ENCODE measurements at regions not wholly inside any gene's neighbourhood (a gene's known extent, or its start where the extent isn't known, plus 50 kb on each side); places are given as distances from the start of the nearest gene placed in this dataset.
"Not testable (repeated sequence)": the region's sequence is repeated elsewhere in the genome, so short reads cannot be mapped to it uniquely, and the experiment has no call there.

DNA sequence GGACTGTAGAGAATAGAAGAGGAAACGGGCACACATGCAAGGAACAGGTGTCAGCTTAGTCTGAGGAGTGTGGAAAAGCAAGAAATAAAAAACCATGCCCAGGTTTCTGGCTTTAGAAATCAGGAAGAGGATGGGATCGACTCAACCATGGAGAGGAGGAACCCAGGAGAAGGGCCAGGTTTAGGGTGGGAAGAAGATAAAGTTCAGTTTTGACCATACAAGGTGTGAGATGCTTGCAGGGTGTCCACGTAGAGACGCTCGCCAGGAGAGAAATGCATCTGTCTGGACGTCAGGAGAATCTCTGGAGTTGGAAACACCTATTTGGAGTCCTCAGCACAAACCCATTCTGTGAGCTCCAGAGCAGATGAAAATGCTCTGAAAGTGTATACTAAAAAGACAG is 275.1 kb downstream of the CYRIA start:
- no peak for FAIRE-seq

DNA sequence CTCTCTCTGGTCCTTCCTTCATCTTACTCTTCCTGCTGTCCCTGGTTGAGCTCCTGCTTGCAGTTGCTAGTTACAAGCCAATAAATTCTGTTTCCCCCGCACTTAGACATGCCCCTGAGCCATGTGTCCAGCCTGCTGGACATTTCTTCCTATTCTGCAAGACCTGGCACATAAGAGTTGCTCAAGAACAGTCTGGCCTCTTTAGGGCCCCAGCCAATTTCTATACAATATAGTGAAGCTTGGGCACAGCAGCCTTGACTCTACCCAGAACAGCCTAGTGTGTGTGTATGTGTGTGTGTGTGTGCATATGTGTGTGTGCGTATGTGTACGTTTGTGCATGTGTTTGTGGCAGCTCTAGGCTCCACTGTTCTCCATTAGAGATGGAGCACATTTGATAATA is 276.0 kb downstream of the CYRIA start:
- no peak for FAIRE-seq

DNA sequence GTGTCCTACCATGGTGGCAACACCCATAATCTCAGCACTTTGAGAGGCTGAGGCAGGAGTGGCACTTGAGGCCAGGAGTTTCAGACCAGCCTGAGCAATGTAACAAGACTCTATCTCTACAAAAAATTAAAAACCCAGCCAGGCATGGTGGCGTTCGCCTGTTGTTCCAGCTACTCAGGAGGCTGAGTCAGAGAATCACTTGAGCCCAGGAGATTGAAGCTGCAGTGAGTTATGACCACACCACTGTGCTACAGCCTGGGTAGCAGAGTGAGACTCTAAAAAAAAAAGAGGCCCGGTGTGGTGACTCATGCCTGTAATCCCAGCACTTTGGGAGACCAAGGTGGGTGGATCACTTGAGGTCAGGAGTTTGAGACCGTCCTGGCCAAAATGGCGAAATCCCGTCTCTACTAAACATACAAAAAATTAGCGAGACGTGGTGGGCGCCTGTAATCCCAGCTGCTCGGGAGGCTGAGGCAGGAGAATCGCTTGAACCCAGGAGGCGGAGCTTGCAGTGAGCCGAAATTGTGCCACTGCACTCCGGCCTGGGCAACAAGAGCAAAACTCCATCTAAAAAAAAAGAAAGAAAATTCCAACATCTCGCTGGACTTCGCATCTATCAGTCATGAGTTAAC is 277.3 kb downstream of the CYRIA start:
- FAIRE-seq: not testable (repeated sequence)

DNA sequence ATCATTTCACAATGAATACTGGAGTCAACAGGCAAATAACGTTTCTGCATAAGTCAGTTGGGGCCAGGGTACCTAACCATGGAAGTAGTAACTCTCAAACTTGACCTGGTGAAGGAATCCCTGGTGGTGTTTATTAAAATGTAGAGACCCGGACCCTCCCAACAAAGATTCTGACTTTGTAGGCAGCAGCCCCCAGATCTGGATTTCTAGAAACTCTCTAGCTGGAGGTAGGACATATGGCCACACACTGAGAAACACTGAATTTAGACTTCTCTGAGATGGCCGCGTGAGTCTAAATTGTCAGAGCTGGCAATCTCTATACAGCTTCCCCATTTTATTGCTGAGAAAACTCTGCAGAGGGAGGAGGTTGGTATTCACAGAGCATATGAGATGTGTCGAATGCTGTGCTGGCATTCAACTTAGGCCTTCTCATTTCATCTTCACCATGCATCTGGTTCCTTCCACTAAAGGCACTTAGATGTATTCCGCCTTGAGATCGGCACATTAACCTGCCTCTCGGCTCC is 278.1 kb downstream of the CYRIA start:
- no peak for FAIRE-seq

DNA sequence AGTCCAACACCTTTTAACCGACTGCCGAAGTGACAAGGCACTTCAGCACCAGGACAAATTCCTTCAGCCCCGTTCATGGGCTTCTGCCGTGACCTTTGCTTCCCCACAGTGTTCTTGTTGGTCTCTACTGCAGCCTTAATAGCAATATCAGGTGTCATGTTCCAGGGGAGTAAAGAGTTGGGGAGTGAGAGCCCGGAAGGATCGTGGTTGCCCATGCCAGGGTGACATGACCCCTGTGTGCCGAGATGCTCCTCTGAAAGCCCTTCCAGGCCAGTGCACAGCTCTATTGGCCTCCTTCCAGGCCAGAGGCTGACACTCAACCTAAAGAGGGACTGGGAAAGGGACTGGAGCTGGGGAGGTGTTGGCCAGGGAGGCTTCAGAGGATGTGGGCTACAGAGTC is 279.2 kb downstream of the CYRIA start:
- no peak for FAIRE-seq

DNA sequence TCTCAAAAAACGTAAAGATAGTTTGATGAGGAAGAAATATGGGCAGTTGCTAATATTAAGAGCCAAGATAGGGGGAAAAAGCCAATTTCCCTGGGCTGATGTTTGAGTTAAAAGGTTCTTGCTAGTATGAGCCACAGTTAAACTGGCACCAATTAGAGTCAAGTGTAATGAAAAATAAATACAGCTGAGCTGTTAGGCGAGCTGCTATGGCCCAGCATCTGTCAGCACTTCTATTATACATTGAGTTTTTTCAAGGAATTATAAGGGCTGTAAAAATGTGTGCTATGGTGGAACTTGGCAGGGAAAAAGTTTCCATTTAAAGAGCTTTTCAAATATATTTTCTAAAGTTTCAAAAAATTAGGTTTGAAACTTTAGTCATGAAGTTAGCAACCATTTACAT is 279.6 kb downstream of the CYRIA start:
- FAIRE-seq: no peak

DNA sequence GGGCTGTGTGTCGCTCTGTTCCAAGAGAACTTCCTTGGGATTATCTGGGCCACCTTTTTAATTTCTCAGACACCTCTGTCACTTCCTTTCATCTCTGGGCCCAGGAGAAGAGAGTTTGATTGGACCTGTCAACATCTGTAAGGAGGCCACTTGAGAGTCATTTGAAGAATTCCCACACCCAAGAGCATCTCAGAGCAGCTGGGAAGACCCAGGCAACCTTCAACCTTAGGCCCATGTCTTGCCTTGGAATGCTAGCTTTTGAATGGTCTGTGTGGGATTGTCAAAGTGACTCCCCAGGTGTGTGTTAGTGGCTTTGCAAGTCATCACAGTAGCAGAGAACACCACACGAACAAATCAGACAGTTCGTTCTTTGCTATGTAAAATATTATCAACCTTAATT is 280.3 kb downstream of the CYRIA start:
- FAIRE-seq: no peak

DNA sequence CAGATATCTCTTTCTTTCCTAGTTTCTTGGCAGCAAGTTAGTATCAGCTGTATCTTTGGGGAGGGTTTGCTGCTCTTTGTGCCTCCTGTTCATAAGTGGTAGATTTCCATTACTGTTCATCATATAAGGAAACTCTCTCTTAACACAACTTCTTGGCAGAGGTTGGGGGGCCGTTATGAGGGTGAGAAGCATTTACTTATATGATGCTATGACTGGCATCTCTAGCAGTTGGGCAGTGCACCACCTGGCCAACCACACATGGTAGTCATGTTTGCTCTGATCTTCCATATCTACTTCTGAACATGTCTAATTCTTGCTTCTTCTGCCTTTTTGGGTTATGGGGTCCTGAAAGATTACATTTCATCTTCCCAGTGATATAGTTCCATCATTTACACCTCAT is 282.2 kb downstream of the CYRIA start:
- FAIRE-seq: no peak

DNA sequence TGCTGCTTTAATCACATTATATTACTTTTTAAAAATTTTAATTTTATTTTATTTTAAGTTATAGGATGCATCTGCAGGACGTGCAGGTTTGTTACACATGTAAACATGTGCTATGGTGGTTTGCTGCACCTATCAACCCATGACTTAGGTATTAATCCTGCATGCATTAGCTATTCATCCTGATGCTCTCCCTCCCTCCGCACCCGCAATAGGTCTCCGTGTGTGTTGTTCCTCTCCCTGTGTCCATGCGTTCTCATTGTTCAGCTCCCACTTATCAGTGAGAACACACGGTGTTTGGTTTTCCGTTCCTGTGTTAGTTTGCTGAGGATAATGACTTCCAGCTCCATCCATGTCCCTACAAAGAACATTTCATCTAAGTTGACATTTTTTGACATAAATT is 283.2 kb downstream of the CYRIA start:
- FAIRE-seq: no peak

DNA sequence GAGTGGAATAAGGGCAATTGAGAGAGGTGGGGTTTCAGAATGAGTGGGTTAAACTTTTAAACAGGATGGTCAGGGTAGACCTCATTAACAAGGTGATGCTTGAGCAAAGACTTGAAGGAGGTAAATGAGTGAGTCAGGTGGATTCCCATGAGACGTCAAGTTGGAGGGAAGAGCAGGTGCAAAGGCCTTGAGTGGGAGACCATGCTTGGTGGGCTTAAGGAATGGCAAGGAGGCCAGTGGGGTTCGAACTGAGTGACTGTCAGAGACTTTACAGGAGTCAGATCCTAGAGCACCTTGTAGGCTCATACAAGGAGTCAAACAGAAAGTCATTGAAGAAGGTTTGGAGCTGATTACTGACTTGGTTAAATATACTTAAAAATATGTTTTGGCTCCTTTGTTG is 284.1 kb downstream of the CYRIA start:
- FAIRE-seq: no peak

DNA sequence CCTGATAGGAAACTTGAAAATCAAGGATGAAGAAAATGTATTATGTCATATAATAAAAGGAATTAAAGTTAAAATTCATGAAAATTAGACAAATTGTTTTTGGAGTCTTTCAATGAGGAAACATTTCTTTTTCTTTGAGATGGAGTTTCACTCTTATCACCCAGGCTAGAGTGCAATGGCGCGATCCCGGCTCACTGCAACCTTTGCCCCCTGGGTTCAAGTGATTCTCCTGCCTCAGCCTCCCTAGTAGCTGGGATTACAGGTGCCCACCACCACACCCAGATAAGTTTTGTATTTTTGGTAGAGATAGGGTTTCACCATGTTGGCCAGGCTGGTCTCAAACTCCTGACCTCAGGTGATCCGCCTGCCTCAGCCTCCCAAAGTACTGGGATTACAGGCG is 285.7 kb downstream of the CYRIA start:
- not testable (repeated sequence) for FAIRE-seq

DNA sequence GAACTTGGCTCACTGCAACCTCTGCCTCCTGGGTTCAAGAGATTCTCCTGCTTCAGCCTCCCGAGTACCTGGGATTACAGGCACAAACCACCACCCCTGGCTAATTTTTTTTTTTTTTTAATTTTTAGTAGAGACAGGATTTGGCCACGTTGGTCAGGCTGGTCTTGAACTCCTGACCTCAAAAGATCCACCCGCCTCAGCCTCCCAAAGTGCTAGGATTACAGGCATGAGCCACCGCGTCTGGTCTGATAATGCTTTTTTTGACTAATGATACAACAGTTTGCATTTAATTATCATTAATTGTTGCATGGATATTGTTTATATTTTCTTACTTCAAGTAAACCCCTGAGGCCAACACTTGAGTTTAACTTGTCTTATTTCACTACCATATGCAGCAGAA is 286.6 kb downstream of the CYRIA start:
- FAIRE-seq: not testable (repeated sequence)

DNA sequence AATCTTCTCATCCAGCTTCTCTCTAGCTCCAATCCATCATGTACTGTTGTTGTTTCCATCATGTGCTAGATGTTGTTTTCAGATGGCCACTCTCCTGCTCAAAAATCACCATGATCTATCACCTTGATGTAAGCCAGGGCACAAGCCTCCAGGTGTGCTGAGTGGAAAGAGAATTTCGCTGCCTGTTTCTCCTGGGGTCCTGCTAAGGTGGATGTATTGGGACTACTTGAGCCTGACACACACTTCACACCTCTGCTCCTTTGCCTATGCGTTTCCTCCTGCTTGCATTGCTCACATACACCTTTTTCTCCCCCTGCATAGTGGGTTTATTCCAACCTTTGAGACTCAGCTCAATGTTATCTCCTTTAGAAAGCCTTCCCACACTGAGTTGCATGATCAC is 287.6 kb downstream of the CYRIA start:
- no peak for FAIRE-seq

DNA sequence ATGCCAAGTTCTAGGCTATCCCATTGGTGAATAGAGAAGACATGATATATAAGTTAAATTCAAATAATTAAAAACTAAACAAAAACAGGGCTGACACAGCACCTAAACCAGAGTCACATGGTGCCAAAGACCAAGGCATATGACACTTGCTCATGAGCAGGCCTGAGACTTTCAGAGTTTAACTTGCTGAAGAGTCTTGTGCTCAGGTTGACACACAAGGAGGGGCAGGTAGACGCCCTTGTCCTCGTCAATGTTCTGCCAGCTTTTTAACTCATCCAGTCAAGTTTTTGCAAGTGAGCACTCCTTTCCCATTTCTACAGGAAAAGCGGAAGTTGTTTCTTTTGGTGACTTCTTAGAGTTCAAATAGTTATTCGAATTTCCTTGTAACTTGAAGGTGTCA is 289.7 kb downstream of the CYRIA start:
- FAIRE-seq: no peak

DNA sequence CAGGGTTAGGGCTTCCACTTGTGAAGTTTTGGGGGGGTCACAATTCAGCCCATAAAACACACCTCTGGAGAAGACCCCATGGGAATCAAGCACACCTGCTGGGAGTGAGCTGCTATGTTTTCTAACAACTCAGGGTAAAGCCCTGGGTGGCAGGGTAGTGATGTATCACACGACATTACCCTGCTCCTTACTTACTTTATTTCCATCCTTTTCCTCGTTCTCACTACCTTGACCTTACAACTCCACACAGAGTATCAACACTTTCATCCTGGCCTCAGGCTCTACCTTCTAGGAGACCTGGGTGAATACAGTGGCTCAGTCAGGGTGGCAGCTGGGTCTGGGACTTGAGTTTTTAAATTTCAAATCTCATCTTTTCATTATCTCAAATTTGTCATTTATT is 290.3 kb downstream of the CYRIA start:
- FAIRE-seq: no peak

DNA sequence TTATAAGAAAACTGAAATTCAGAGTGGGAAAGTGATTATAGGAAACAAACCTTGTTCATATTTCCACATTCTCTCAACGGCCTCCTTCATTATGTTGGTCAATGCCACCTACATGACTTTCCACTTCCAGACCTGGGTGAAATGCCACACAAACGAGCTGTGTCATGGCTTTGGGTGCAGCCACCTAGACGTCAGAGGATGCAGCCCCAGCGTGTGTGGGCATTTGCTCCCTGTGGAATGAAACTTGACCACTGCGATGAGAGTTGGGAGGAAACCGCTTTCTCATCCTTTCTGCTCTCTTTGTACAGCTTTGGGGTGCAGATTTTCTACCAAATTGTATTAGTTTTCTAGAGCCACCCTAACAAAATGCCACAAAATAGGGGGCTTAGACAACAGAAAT is 291.0 kb downstream of the CYRIA start:
- no peak for FAIRE-seq

DNA sequence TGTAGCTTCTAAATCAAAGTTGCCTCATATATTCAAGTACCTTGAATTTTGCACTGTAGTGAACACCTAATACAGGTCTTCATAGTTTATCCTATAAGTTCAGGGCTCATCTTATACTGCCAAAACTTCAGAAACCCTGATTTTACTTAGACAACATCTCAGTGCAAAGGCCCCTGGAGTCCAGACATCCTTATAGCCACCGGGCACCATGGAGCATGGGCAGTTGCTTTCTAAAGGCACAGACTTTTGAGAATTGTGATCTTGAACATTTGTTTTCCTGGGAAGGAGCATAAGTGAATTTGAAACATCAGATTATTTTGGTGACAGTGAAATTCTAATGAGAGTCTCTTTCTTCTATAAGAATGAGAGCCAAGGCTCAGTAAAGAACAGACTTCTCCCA is 292.3 kb downstream of the CYRIA start:
- FAIRE-seq: no peak

DNA sequence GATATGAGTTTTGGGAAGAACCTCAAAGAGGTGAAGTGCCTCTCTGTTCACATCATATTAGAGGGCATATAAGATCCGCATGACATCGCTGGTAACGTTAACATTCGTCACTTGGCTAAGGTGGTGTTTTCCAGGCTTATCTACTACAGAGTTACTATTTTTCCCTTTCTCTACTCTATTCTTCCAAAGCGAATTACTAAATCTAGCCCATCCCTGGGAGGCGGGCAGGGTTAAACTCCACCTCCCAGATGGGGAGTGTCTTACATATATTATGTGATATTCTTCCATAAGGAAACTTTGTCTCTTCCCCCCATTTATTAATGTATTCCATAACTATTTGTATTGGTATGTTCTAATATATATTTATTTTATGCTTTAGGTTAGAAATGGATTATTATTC is 293.9 kb downstream of the CYRIA start:
- FAIRE-seq: no peak

DNA sequence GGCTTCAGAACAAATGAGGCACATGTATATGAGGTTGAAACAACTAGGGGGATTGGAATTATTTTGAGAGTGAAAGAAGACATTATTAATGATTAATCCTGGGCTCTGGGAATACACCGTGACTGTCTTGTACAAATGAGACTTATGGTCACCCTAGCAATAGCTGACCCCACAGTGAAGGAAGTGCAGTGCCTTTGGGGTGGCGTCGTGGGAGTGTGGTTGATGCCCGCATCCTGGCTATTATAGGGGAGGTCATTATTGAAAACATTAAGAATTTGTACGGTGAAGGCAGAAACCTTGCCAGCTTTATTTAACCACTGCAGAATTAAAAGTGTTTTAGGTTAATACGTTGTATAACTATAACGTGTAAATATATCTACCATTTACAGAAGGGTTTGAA is 296.7 kb downstream of the CYRIA start:
- FAIRE-seq: no peak

DNA sequence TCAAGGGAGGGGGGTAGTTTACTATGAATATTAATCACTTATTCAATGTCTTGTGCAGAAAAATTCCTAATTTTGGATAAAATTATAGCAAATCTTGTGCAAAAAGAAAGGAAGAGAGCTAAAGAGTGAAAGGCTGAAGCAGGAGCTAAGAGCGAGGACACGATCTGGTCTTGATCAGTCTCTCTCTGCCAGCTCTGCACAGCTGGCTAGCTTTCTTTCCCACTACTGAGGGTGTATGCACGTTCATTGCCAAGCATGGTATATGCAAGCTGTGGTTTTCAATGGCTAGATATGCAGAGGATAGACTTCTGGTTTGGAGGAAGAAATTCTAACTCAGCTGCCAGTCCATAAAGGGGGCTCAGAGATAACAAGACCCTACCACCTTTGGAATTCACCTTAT is 297.3 kb downstream of the CYRIA start:
- no peak for FAIRE-seq

DNA sequence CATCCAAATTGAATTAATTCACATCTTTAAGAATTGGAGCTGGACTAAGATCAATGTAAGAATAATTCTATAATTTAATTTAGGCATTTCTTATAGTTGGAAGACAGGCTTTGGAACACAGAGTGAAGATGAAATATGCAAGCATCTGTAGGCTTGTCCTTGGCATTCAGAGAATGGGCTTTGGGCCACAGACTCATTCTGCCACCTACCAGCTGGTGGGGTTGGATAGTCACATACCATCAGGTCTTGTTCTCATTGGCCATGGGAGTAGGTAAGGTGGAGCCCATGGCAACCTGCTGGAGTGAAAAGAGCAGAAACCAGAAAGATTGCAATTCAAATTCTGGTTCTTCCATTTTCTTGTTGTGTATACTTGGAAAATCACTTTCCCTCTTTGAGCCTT is 300.3 kb downstream of the CYRIA start:
- FAIRE-seq: no peak

DNA sequence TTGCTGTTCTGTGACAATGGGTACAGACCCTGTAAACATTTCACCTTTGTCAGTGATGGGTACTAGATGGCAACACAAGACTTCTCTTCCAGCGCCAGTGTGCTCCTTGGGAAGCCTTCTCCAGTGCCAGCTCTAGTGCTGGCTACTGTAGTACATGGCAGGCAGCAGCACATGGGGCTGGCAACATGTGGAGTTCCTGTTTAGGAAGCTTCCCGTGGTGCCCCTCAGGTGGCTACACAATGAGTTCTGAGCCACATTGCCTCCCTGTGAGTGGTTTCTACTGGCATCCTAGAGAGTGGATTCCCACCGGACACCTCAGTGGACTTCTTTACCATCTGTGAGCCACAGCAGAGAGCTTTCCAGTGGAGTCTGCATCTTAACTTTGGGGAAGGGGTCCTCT is 302.1 kb downstream of the CYRIA start:
- FAIRE-seq: no peak

DNA sequence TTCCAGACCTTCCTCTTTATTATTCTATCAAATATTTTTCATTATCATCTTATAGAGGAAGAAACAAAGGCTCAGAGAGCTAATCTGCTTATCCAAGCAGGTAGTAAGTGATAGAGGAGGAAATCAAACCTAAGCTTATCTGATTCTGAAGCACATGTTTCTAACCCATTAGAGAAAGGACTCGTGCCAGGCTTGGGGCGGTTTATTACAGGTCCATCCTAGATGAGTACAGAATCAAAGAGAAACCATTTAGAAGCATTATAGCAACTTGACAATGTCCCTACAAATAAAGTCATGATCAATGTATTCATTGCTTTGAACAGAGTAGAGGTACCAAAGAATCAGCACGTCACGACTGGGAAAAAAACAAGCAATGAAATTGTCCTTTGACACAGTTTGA is 303.0 kb downstream of the CYRIA start:
- no peak for FAIRE-seq

DNA sequence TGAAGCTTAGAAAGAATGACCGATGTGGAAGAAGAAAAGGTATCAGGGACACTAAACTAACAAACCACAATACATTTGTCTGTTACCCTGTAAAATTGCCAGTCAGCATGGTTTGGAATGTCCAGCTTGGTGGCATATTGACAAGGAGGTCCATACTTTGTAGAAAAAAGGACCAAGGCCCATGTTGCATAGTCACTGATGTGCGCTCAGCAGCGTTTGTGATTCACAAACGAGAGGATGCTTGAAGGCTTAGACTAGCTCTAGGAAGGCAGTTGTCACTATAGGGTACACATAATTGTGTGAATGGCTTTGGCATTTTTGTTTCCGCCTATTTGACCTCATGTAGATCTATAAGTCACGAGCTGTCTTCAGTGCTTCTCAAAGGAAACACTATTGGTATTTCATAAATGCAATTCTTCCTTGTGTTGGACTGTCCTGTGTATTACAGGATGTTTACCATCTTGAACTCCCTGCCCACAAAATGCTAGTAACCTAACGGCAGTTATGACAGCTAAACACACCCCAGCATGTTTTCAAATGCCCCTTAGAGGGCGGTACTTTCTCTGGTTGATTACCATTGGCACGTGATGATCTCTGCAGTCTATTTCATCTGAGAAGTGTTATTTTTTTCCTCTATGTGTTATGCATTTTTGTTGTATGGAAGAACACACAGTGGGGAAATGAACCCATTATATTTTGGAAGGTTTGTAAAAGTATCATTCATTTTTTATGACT is 304.2 kb downstream of the CYRIA start:
- FAIRE-seq: no peak

DNA sequence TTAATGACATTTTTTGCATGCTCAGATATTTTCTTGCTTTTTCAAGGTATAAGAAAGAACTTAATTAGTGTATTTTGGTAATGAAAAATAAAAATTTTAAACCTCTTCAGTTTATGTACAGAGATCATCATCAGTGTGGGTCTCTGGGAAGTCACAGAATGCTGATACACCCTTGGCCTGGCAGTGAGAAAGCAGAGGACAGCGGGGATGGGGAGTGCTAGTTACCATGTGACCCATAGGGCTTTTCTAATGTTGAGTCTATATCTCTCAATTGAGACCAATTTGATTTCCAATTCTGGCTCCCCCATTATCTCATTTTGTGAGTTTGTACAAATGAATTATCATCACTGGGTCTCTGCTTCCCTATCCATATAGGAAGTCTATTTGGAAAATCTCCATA is 305.7 kb downstream of the CYRIA start:
- no peak for FAIRE-seq
